ENCODE measurements at regions not wholly inside any gene's neighbourhood (a gene's known extent, or its start where the extent isn't known, plus 50 kb on each side); places are given as distances from the start of the nearest gene placed in this dataset.
A peak's percentile ranks its signal among the peaks of the same experiment; 100 is the strongest.

DNA sequence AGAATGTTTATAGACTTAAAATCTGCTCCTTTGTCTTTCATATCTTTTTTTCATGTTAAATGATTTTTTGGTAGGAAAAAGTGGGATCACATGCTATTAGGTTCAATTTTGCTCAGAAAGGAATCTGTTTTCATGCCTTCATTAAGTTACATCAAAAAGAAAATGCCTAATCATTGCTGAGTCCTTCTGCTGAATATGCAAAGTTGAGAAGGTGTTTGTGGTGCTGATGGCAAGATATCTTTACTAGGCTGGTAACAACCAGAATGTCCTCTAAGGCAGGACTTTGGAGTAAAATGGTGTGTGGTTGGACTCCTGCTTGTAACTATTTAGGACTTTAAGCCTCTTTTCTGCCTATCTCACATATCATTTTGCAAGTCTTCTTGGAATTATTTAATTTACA, 88.3 kb downstream of the TRIB2 start:
- no peaks in the 10 kb centered on the region for H3K27me3 ChIP-seq
- peaks cover 0 to 27% (median 10%) of the 10 kb centered on the region in 4 donors for H3K4me1 ChIP-seq
- TF ChIP-seq POLR2A (IDR thresholded peaks at IDR 0.05) (no peak), EP300 (IDR thresholded peaks at IDR 0.05) (no peak)
- TF ChIP-seq, protein P1, sequence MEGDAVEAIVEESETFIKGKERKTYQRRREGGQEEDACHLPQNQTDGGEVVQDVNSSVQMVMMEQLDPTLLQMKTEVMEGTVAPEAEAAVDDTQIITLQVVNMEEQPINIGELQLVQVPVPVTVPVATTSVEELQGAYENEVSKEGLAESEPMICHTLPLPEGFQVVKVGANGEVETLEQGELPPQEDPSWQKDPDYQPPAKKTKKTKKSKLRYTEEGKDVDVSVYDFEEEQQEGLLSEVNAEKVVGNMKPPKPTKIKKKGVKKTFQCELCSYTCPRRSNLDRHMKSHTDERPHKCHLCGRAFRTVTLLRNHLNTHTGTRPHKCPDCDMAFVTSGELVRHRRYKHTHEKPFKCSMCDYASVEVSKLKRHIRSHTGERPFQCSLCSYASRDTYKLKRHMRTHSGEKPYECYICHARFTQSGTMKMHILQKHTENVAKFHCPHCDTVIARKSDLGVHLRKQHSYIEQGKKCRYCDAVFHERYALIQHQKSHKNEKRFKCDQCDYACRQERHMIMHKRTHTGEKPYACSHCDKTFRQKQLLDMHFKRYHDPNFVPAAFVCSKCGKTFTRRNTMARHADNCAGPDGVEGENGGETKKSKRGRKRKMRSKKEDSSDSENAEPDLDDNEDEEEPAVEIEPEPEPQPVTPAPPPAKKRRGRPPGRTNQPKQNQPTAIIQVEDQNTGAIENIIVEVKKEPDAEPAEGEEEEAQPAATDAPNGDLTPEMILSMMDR (IDR thresholded peaks at IDR 0.05) = no peak
- DNase-seq (ENCODE audit: low spot score in 2 of 2) = no peak
- H3K27ac ChIP-seq = no peak overlapping the region
- no peaks in the 10 kb centered on the region for H3K36me3 ChIP-seq
- H3K9me3 ChIP-seq = peaks cover 0 to 9% (median 0%) of the 10 kb centered on the region in 4 donors
- H3K4me3 ChIP-seq = no peak overlapping the region

DNA sequence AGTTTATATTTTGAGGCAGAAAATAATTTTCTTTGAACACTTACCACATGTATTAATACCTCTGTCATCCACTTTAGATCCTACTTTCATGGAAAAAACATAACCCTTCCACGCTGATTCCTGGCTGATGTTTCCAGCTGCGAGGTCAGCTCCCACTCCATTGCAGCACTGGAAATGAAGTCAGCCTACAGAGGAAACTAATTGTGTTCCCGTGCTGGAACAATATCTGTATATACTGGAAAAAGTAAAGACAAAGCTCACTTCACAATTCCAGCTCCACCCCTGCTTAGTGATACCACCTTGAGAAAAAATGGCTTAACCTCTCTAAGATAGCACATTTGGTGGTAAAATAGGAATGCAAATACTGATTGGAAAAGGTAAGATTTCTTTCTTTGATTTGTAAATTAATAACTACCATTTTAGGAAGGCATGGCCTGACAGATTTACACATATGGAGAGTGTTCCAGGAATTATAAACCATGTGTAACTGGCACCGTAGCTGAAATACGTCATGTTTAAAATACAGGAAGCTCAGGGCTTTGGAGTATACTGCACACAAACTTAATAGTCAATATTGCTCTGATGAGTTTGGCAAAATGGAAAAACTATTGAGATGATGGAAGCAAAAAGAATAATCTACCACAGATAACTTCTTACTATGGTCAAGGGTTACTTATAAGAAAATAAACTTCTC, 90.0 kb downstream of the TRIB2 start:
- Histone ChIP-seq H3K4me3 (no peak overlapping the region), H3K36me3 (no peaks in the 10 kb centered on the region), H3K27ac (peak overlapping the region in 2 of 4 donors; percentile 75 to 78), H3K4me1 (peaks cover 0 to 27% (median 10%) of the 10 kb centered on the region in 4 donors), H3K27me3 (no peaks in the 10 kb centered on the region), H3K9me3 (peaks cover 0 to 1% (median 0%) of the 10 kb centered on the region in 4 donors)
- TF ChIP-seq EP300 (IDR thresholded peaks at IDR 0.05) = peak in 1 of 2 donors; percentile 45
- no peak for TF ChIP-seq POLR2A (IDR thresholded peaks at IDR 0.05)
- 50 to 52% methylated on average over 5 of the region's 5 CpGs for WGBS, 2 donors
- no peak for DNase-seq (ENCODE audit: low spot score in 2 of 2)

DNA sequence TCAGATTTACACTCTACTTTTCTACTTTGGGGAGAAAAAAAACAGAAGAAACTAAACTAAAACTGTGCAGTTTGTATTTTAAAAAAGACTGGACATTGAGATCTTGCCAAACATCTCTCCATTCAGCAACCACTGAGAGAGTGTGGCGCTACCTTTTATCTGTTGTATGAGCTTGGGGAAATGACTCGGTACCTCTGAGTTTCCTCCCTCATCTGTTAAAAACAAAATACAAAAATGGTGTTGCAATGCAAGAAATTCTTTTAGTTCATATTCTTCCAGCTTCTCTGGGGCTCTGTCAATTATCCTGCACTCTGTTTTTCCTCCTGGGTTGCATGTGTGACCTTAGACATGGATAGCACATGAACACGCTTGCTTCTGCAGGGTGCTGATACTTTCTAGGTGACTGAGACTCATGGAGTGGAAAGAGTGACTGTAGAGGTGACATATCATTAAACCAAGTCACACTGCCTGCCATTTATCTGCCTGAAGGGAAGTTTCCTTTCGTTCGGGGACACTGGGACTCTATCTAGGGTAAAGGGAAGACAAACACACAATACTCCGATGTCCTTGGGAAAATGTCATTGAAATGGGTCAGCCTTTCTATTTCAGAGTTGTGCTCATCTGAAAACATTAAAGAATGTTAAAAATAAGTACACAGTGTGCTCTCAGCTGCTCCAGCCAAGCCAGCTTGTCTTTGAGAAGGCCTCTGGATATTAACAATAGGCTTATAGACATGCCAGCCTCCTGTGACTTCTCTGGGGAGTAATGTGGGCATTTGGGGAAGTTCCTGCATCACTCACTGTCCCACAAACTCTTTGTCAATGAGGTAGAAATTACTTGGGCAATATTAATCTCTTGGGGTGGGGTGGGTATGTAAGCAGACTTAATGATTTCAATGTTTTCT, 91.4 kb downstream of the TRIB2 start:
- no peaks in the 10 kb centered on the region for H3K27me3 ChIP-seq
- no peak for DNase-seq (ENCODE audit: low spot score in 2 of 2)
- H3K4me1 ChIP-seq = peaks cover 0 to 27% (median 10%) of the 10 kb centered on the region in 4 donors
- H3K4me3 ChIP-seq = no peak overlapping the region
- 61% methylated on average over 6 of the region's 6 CpGs for WGBS, 2 donors
- H3K9me3 ChIP-seq = no peaks in the 10 kb centered on the region
- H3K27ac ChIP-seq = peak overlapping the region; percentile 9 to 78 (median 48)
- no peak for TF ChIP-seq POLR2A (IDR thresholded peaks at IDR 0.05)
- TF ChIP-seq EP300 (IDR thresholded peaks at IDR 0.05) = peak in 1 of 2 donors; percentile 74
- no peaks in the 10 kb centered on the region for H3K36me3 ChIP-seq

DNA sequence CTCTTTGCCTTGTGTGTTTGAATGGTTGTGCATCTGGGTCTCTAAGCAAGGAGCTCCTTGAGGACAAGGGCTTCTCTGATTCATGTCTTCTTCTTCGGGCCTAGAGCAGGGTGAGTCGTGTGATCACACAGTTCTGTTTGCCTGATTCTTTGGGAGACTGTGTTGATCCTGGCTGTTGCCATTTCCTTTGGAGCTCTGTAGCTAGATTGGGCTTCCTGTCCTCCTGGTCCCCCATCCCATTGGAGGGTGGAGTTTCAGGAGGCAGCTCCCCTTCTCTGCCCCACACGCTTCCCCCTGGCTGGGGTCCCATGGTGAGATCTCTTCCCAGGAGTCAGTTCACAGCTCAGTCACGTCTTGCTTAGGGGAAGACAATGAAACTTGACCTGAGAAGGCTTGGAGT, 92.8 kb downstream of the TRIB2 start:
- no peaks in the 10 kb centered on the region for H3K9me3 ChIP-seq
- H3K4me3 ChIP-seq = no peak overlapping the region
- H3K27ac ChIP-seq = peak overlapping the region in 2 of 4 donors; percentile 75 to 78
- no peak for DNase-seq (ENCODE audit: low spot score in 2 of 2)
- H3K36me3 ChIP-seq = no peaks in the 10 kb centered on the region
- 48 to 70% methylated on average over 4 of the region's 4 CpGs for WGBS, 2 donors
- peaks cover 0 to 27% (median 10%) of the 10 kb centered on the region in 4 donors for H3K4me1 ChIP-seq
- TF ChIP-seq EP300 (IDR thresholded peaks at IDR 0.05) (no peak), POLR2A (IDR thresholded peaks at IDR 0.05) (no peak)
- TF ChIP-seq, protein P1 (IDR thresholded peaks at IDR 0.05) = no peak
- H3K27me3 ChIP-seq = no peaks in the 10 kb centered on the region

DNA sequence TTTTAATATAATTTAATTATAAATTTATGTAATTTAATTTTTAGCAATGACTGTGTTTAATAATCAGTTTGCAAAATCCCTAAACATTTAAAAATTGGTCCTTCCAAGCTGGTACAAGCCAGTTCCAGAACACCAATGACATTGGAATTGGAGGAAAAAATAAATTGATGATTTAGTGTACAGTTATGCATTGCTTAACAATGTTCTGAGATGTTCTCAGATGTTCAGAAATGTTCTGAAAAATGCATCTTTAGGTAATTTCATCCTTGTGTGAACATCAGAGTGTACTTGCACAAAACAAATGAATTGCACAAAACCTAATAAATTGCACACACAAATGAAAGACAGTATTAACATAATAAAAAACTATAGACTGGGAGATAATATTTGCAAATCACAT, 95.2 kb downstream of the TRIB2 start:
- no peak for DNase-seq (ENCODE audit: low spot score in 2 of 2)
- no peak for TF ChIP-seq POLR2A (IDR thresholded peaks at IDR 0.05)
- TF ChIP-seq, protein P1 (IDR thresholded peaks at IDR 0.05) = no peak
- no peak for TF ChIP-seq EP300 (IDR thresholded peaks at IDR 0.05)
- H3K9me3 ChIP-seq = no peaks in the 10 kb centered on the region
- no peak overlapping the region for H3K4me3 ChIP-seq
- no peaks in the 10 kb centered on the region for H3K36me3 ChIP-seq
- no peak overlapping the region for H3K27ac ChIP-seq
- H3K4me1 ChIP-seq = peaks cover 0 to 21% (median 10%) of the 10 kb centered on the region in 4 donors
- no peaks in the 10 kb centered on the region for H3K27me3 ChIP-seq

DNA sequence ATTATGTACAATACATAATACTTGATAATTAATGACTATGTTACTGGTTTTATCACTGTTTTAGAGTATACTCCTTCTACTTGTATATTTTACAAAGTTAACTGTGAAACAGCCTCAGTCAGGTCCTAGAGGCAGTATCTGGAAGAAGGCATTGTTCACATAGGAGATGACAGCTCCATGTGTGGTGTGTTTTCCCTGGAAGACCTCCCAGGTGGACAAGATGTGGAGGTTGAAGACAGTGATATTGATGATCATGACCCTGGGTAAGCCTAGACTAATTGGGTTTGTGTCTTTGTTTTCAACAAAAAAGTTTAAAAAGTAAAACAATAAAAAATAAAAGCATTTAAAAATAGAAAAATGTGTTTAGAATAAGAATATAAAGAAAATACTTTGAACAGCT, 96.4 kb downstream of the TRIB2 start:
- TF ChIP-seq POLR2A (IDR thresholded peaks at IDR 0.05) (no peak), EP300 (IDR thresholded peaks at IDR 0.05) (no peak)
- TF ChIP-seq, protein P1 (IDR thresholded peaks at IDR 0.05) = no peak
- Histone ChIP-seq H3K4me1 (peaks cover 0 to 13% (median 5%) of the 10 kb centered on the region in 4 donors), H3K4me3 (no peak overlapping the region), H3K36me3 (no peaks in the 10 kb centered on the region), H3K9me3 (no peaks in the 10 kb centered on the region), H3K27ac (no peak overlapping the region), H3K27me3 (no peaks in the 10 kb centered on the region)
- no peak for DNase-seq (ENCODE audit: low spot score in 2 of 2)

All from tibial nerve (tissue), 4 donors.